ENCODE measurements at regions not wholly inside any gene's neighbourhood (a gene's known extent, or its start where the extent isn't known, plus 50 kb on each side); places are given as distances from the start of the nearest gene placed in this dataset.

GRCh38 chr1:60569189-60569588 lies 495.6 kb upstream of the C1orf87 start:
- TF ChIP-seq POLR2AphosphoS5 (IDR thresholded peaks at IDR 0.05; ENCODE audit: low read depth, low read length) (no peak), POLR2A (IDR thresholded peaks at IDR 0.05; ENCODE audit: low read depth, low read length) (no peak)

Data from GM12892 (cell line).